CD14-positive monocyte (primary cell): ENCODE measurements at regions not wholly inside any gene's neighbourhood (a gene's known extent, or its start where the extent isn't known, plus 50 kb on each side); places are given as distances from the start of the nearest gene placed in this dataset.

ENCODE experiments used
- DNase-seq, 3 donors: peaks; one replicate each; pipeline ENCODE4 v3.0.0-alpha.2; 2011 to 2022
- H2AFZ ChIP-seq: 2 replicates; pipeline ENCODE4 v1.6.0; 2012; ENCODE audit warnings: mild to moderate bottlenecking, low read depth, low read length, inconsistent platforms; ENCODE audit not compliant: insufficient read depth, poor library complexity, severe bottlenecking
- H3K27ac ChIP-seq, 2 donors: 1 replicate in 1 of 2; 2 replicates in 1 of 2; pipeline ENCODE4 v1.5.1; 2012 to 2013; ENCODE audit warnings: low read length in 2 of 2, control low read depth in 1 of 2, inconsistent platforms in 1 of 2, low read depth in 1 of 2, mild to moderate bottlenecking in 1 of 2
- H3K27me3 ChIP-seq, 2 donors: one replicate each; pipeline versions ENCODE4 v1.6.0 to v1.6.1; 2011 to 2013; ENCODE audit warnings: low read length in 2 of 2; ENCODE audit not compliant: control insufficient read depth in 2 of 2, insufficient read depth in 2 of 2
- H3K36me3 ChIP-seq, 2 donors: replicated peaks in 1 of 2; 1 replicate in 1 of 2; 2 replicates in 1 of 2; pipeline versions ENCODE4 v1.5.1 to v1.6.1; 2012 to 2013; ENCODE audit warnings: low read length in 2 of 2, control low read depth in 1 of 2, inconsistent platforms in 1 of 2, mild to moderate bottlenecking in 1 of 2; ENCODE audit not compliant: insufficient read depth in 2 of 2, control insufficient read depth in 1 of 2
- H3K4me1 ChIP-seq, 2 donors: 1 replicate in 1 of 2; 2 replicates in 1 of 2; pipeline versions ENCODE4 v1.5.1 to v1.6.1; 2012 to 2013; ENCODE audit warnings: low read length in 2 of 2, control low read depth in 1 of 2, inconsistent platforms in 1 of 2, mild to moderate bottlenecking in 1 of 2, moderate library complexity in 1 of 2; ENCODE audit not compliant: insufficient read depth in 2 of 2, control insufficient read depth in 1 of 2
- H3K4me2 ChIP-seq: replicated peaks from 2 replicates; pipeline ENCODE3; 2012; ENCODE audit warnings: low read length, moderate library complexity, mild to moderate bottlenecking; ENCODE audit not compliant: poor library complexity, severe bottlenecking; ENCODE audit errors: extremely low read depth
- H3K4me3 ChIP-seq, 3 experiments: fragments of 200-600 bp in 1 of 3; sonication (generic) in 1 of 3; replicated peaks in 1 of 3; 1 replicate in 2 of 3; 2 replicates in 1 of 3; pipeline ENCODE4 v1.5.1; 2011 to 2013; ENCODE audit warnings: low read length in 3 of 3, mild to moderate bottlenecking in 3 of 3, control low read depth in 2 of 3, low read depth in 2 of 3, inconsistent platforms in 1 of 3, moderate library complexity in 1 of 3
- H3K79me2 ChIP-seq: 2 replicates; pipeline ENCODE4 v1.6.0; 2012; ENCODE audit warnings: mild to moderate bottlenecking, control low read depth, inconsistent platforms, low read length, moderate library complexity; ENCODE audit not compliant: insufficient read depth
- H3K9ac ChIP-seq: 2 replicates; pipeline ENCODE4 v1.6.0; 2017; ENCODE audit warnings: low read length, mild to moderate bottlenecking; ENCODE audit not compliant: insufficient read depth, poor library complexity, severe bottlenecking
- H3K9me3 ChIP-seq, 2 donors: replicated peaks in 1 of 2; 1 replicate in 1 of 2; 2 replicates in 1 of 2; pipeline versions ENCODE4 v1.5.1 to v1.6.1; 2012 to 2013; ENCODE audit warnings: low read length in 2 of 2, control low read depth in 1 of 2; ENCODE audit not compliant: control insufficient read depth in 1 of 2, insufficient read depth in 1 of 2
- H4K20me1 ChIP-seq: 2 replicates; pipeline ENCODE4 v1.6.0; 2012; ENCODE audit warnings: mild to moderate bottlenecking, low read length, control low read depth, moderate library complexity; ENCODE audit not compliant: insufficient read depth
- H3K27ac Mint-ChIP-seq, 7 donors: one replicate each; pipeline ENCODE4 v1.8.0; 2020; ENCODE audit warnings: mild to moderate bottlenecking in 7 of 7, mixed read lengths in 7 of 7, moderate library complexity in 6 of 7, inconsistent platforms in 2 of 7
- H3K27me3 Mint-ChIP-seq, 3 donors: one replicate each; pipeline ENCODE4 v1.8.0; 2021 to 2022; ENCODE audit warnings: low read depth in 3 of 3, mild to moderate bottlenecking in 3 of 3, mixed read lengths in 3 of 3, moderate library complexity in 3 of 3, inconsistent platforms in 1 of 3
- H3K36me3 Mint-ChIP-seq, 2 donors: one replicate each; pipeline ENCODE4 v1.8.0; 2020; ENCODE audit warnings: mixed read lengths in 2 of 2, inconsistent platforms in 1 of 2, mild to moderate bottlenecking in 1 of 2
- H3K4me1 Mint-ChIP-seq: one replicate; pipeline ENCODE4 v1.8.0; 2020; ENCODE audit warnings: mild to moderate bottlenecking, mixed read lengths
- H3K4me3 Mint-ChIP-seq, 2 donors: one replicate each; pipeline ENCODE4 v1.8.0; 2020; ENCODE audit warnings: mild to moderate bottlenecking in 2 of 2, mixed read lengths in 2 of 2, moderate library complexity in 1 of 2
- H3K9me3 Mint-ChIP-seq, 7 donors: one replicate each; pipeline ENCODE4 v1.8.0; 2020 to 2022; ENCODE audit warnings: mixed read lengths in 7 of 7, mild to moderate bottlenecking in 6 of 7, moderate library complexity in 6 of 7, inconsistent platforms in 2 of 7
- WGBS: methylation state at CpG from one replicate; pipeline ENCODE4 v1.1.5; 2013; ENCODE audit warnings: missing lambda C conversion rate; ENCODE audit not compliant: insufficient coverage; 5-methylcytosine and 5-hydroxymethylcytosine counted together
- intact Hi-C, 2 donors: fragments of 100-400 bp; cut with micrococcal nuclease; formaldehyde crosslinking; loops; one replicate each; pipeline versions ENCODE4 v1.15.0 to v1.15.1; 2023
- TF ChIP-seq, protein P1 (sequence below): fragments of 200-600 bp; IDR thresholded peaks from one replicate; pipeline ENCODE4 v1.8.0; 2022; ENCODE audit warnings: antibody characterized with exemption, mild to moderate bottlenecking

DNA sequence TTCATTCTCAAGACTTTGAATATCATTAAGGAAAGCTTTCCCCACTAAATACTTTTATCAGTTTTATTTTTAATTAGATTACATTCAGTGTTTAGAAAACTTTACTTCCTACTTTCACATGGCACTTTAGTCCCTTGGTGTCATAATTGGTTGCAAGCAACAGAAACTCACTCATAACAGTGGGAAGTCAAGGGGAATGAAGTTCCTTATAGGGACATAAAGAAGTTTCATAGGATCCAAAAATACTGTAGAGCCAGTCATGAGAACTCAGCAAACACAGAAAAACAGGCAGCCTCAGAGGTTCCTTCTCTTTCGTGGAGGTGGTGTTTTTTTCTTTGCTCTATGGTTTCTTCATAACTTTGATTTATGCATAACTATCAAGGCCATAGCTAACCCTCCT is 809.0 kb downstream of the BCL11A start:
- Histone ChIP-seq H3K9me3 (no peaks in the 10 kb centered on the region), H3K9ac (no peak overlapping the region), H3K36me3 (no peaks in the 10 kb centered on the region), H3K27ac (peak overlapping the region in 1 of 2 donors; percentile 24), H3K4me3 (no peak overlapping the region), H2AFZ (no peak overlapping the region), H3K4me2 (no peak overlapping the region), H4K20me1 (no peaks in the 10 kb centered on the region), H3K4me1 (peaks cover 11 to 12% of the 10 kb centered on the region in 2 donors), H3K27me3 (no peaks in the 10 kb centered on the region), H3K79me2 (no peaks in the 10 kb centered on the region)
- peaks cover 20% of the 10 kb centered on the region for H3K4me1 Mint-ChIP-seq
- TF ChIP-seq, protein P1, sequence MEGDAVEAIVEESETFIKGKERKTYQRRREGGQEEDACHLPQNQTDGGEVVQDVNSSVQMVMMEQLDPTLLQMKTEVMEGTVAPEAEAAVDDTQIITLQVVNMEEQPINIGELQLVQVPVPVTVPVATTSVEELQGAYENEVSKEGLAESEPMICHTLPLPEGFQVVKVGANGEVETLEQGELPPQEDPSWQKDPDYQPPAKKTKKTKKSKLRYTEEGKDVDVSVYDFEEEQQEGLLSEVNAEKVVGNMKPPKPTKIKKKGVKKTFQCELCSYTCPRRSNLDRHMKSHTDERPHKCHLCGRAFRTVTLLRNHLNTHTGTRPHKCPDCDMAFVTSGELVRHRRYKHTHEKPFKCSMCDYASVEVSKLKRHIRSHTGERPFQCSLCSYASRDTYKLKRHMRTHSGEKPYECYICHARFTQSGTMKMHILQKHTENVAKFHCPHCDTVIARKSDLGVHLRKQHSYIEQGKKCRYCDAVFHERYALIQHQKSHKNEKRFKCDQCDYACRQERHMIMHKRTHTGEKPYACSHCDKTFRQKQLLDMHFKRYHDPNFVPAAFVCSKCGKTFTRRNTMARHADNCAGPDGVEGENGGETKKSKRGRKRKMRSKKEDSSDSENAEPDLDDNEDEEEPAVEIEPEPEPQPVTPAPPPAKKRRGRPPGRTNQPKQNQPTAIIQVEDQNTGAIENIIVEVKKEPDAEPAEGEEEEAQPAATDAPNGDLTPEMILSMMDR = no peak
- H3K4me3 Mint-ChIP-seq = no peak overlapping the region
- no CpG with 5 or more reads among the region's 1 CpG for WGBS
- H3K27ac Mint-ChIP-seq = peak overlapping the region in 2 of 7 donors; percentile 5 to 69
- H3K36me3 Mint-ChIP-seq = no peaks in the 10 kb centered on the region
- DNase-seq = peak in 1 of 3 donors; percentile 3
- no peaks in the 10 kb centered on the region for H3K27me3 Mint-ChIP-seq
- H3K9me3 Mint-ChIP-seq = peaks cover 0 to 4% (median 0%) of the 10 kb centered on the region in 7 donors
- intact Hi-C loops = no loop called here

DNA sequence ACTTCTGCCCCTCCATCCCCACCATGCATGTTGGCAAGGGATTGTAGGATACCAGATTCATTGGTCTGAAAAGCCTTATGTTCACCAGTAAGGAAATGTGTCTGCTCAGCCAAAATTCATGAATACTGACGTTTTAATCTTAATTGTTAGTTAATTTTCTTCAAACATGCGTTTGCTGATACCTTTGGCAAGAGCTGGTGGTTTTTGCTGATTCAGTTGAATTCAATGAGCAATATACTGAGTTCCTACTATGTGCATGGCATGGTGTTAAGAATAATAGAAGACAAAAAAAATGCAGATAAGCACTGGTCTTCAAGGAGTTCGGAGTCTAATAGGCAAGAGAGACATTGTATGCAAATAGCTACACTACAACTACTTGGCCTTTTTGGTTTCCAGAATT is 811.6 kb downstream of the BCL11A start:
- no peak overlapping the region for H3K9ac ChIP-seq
- no peak overlapping the region for H3K4me2 ChIP-seq
- H3K36me3 ChIP-seq = no peaks in the 10 kb centered on the region
- H3K79me2 ChIP-seq = no peaks in the 10 kb centered on the region
- no peak overlapping the region for H3K27ac ChIP-seq
- intact Hi-C loops = no loop called here
- TF ChIP-seq, protein P1 = no peak
- H3K27me3 Mint-ChIP-seq = peaks cover 0 to 2% (median 0%) of the 10 kb centered on the region in 3 donors
- peaks cover 11 to 12% of the 10 kb centered on the region in 2 donors for H3K4me1 ChIP-seq
- no peak for DNase-seq
- no peaks in the 10 kb centered on the region for H3K9me3 ChIP-seq
- H3K4me3 ChIP-seq = no peak overlapping the region
- H3K4me3 Mint-ChIP-seq = no peak overlapping the region
- no peaks in the 10 kb centered on the region for H3K27me3 ChIP-seq
- H3K36me3 Mint-ChIP-seq = no peaks in the 10 kb centered on the region
- no peak overlapping the region for H2AFZ ChIP-seq
- peaks cover 20% of the 10 kb centered on the region for H3K4me1 Mint-ChIP-seq
- H3K9me3 Mint-ChIP-seq = peaks cover 0 to 4% (median 0%) of the 10 kb centered on the region in 7 donors
- no peaks in the 10 kb centered on the region for H4K20me1 ChIP-seq
- no peak overlapping the region for H3K27ac Mint-ChIP-seq
- WGBS = 80% methylated on average over 2 of the region's 3 CpGs
